ENCODE measurements at regions not wholly inside any gene's neighbourhood (a gene's known extent, or its start where the extent isn't known, plus 50 kb on each side); places are given as distances from the start of the nearest gene placed in this dataset.

DNA sequence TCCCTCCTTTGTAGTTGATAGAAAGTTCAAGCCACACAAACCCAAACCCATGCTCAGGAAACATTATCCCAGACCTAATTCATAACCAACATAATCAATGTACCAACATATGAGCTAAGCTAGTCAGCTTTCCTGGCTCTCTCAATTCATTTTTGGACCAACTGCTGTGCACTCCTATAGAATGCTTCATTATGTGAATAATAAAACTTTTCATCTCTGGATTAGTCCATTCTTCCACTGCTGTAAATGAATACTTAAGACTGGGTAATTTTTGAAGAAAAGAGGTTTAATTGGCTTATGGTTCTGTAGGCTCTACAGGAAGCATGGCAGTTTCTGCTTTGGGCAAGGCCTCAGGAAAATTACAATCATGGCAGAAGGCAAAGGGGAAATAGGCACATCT is 651.9 kb downstream of the RERGL start:
- TF ChIP-seq POLR2A (IDR thresholded peaks at IDR 0.05; ENCODE audit: low read depth, low read length) (no peak), POLR2AphosphoS5 (IDR thresholded peaks at IDR 0.05; ENCODE audit: low read depth, low read length) (no peak), TAF1 (IDR thresholded peaks at IDR 0.05; ENCODE audit: borderline replicate concordance, low read depth, low read length) (no peak)

Measured in GM12892 (cell line).